Activated naive CD4-positive, alpha-beta T cell treated with anti-CD3 and anti-CD28 coated beads, Interleukin-2, amount 50 U/mL, for 24 hours (primary cell): ENCODE measurements at regions not wholly inside any gene's neighbourhood (a gene's known extent, or its start where the extent isn't known, plus 50 kb on each side); places are given as distances from the start of the nearest gene placed in this dataset.

Experiments used
- H3K27ac Mint-ChIP-seq: one replicate; pipeline ENCODE4 v1.8.0; 2021; ENCODE audit warnings: mild to moderate bottlenecking, mixed read lengths
- H3K27me3 Mint-ChIP-seq: one replicate; pipeline ENCODE4 v1.8.0; 2021; ENCODE audit warnings: mixed read lengths
- H3K36me3 Mint-ChIP-seq: one replicate; pipeline ENCODE4 v1.8.0; 2021; ENCODE audit warnings: mixed read lengths
- H3K4me1 Mint-ChIP-seq: one replicate; pipeline ENCODE4 v1.8.0; 2021; ENCODE audit warnings: mixed read lengths
- H3K4me3 Mint-ChIP-seq: one replicate; pipeline ENCODE4 v1.8.0; 2021; ENCODE audit warnings: mild to moderate bottlenecking, mixed read lengths
- H3K9me3 Mint-ChIP-seq: one replicate; pipeline ENCODE4 v1.8.0; 2021; ENCODE audit warnings: mixed read lengths

DNA sequence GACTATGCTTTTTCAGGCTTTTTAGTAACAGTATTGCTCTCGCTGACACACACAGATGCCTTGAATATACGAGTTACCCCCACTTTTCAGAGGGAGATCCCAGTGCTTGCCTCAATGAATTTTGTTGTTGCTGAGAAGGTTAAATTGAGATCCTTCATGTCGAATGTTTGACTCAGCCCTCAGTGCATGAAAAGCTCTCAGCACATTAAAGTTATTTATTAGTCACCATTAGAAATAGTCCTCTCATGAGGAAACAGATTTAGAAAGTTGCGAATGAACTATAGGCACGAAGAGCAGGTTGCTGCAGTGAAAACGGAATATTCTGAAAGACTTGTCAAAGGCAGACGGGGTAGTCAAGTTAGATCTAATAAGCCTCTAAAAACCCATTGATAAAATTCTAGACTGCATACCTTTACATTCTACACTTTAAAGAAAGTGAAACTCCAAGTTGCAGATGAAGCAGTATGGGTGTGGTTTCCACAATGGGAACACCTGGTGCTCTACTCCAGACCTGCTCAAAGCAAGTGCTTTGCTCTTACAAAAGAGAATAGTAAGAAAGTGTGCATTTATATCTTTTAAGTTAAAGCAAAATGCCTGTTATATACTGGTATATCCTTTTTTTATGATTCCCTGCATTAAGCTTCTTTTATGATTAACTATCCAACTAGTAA is 238.1 kb downstream of the MAF start:
- Mint-ChIP-seq H3K27me3 (peaks cover 5% of the 10 kb centered on the region), H3K4me3 (no peak overlapping the region)

DNA sequence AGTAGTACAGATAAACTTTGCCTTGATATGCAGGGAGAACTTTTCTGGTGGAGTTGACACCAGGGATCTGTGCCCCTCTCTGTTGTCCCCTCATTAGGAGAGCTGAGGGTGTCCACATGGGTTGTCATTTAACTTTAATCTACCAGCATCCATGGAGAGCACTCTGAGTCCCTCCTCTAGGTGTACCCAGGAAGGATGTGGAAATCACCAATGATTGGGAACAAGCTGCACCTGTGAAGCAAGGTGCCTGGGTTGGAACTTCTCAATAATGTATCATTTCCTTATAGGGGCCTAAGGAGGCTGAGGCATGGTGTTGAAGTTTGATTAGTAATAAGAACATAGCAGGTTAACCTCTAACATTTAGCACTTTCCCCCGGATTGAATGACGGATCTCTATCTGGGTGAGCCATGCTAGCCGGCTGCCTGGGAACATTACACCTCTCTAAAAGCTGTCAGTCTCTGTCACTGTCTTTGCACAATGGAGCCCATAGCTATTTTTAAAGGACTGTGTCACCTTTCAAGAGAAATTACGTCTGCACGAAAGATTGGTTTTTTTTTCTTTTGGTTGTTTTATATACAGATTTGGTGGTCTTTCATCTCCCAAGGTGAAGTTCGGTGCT is 239.3 kb downstream of the MAF start:
- Mint-ChIP-seq H3K27ac (no peak overlapping the region), H3K27me3 (peaks cover 5% of the 10 kb centered on the region), H3K9me3 (no peaks in the 10 kb centered on the region), H3K4me3 (no peak overlapping the region), H3K36me3 (peaks cover 2% of the 10 kb centered on the region), H3K4me1 (peaks cover 17% of the 10 kb centered on the region)

More for the DNA sequence above, 238.1 kb downstream of the MAF start:
- Mint-ChIP-seq H3K36me3 (peaks cover 2% of the 10 kb centered on the region), H3K27ac (no peak overlapping the region), H3K4me1 (peaks cover 17% of the 10 kb centered on the region), H3K9me3 (no peaks in the 10 kb centered on the region)

DNA sequence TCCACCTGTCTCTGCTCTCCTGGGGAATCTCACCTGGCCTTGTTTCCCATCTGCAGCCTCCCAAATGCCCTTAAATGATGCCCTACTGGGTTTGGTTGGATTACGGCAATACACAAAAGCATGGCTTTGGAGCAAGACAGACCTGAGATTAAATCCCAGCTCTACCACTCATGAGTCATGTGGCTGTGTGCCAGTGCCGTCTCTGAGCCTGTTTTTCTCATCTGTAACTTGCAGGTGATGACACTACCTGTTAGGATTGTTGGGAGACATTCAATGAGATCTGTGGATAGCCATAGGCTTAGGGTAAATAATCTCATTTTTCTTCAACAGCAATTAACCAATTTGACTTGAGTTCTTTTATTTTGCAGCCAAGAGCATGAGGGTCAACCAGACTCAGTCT is 240.3 kb downstream of the MAF start:
- Mint-ChIP-seq H3K27ac (no peak overlapping the region), H3K9me3 (no peaks in the 10 kb centered on the region), H3K4me3 (no peak overlapping the region), H3K36me3 (no peaks in the 10 kb centered on the region), H3K27me3 (peaks cover 3% of the 10 kb centered on the region), H3K4me1 (peaks cover 17% of the 10 kb centered on the region)

DNA sequence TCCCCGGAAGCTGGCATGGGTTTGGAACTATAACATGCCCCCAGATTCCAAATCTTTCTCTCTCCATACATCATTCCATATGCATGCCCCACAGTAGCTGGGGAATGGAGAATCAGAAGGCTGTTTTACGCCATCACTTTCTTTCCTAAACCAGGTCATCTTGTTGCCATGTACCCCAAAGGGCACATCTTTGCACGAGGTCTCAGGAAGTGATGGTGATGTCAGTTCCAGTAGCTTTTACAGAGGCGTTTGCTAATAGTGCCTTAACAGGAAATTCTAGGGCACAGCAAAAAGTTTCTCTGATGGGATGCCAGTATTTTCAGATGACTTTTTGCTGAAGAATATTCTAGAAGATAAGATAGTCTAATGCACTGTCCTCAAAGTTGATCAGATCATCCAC is 241.5 kb downstream of the MAF start:
- no peak overlapping the region for H3K27ac Mint-ChIP-seq

DNA sequence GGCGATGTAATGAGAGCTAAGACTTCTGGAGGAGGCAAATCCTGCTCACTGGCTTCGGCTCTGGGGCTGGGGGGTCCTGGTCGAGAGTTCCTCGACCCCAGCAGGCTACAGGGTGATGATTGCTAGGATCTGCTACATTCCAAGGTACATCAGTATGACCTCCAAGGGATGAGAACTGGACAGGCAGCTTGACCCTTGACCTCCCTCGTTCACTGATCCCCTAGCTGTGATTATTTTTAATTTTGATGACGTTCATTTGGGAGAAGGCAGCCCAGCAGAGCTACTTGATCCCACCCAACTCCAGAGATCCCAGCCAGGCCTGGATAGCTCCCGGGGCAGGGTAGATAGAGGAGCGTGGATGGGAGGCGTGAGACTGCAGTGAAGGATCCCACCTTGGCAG is 242.3 kb downstream of the MAF start:
- H3K27ac Mint-ChIP-seq, result no peak overlapping the region
- no peaks in the 10 kb centered on the region for H3K36me3 Mint-ChIP-seq
- peaks cover 12% of the 10 kb centered on the region for H3K4me1 Mint-ChIP-seq
- H3K9me3 Mint-ChIP-seq, result no peaks in the 10 kb centered on the region
- H3K4me3 Mint-ChIP-seq, result no peak overlapping the region
- H3K27me3 Mint-ChIP-seq, result no peaks in the 10 kb centered on the region

More for the DNA sequence above, 241.5 kb downstream of the MAF start:
- H3K4me1 Mint-ChIP-seq, result peaks cover 17% of the 10 kb centered on the region
- no peaks in the 10 kb centered on the region for H3K9me3 Mint-ChIP-seq
- H3K27me3 Mint-ChIP-seq, result peaks cover 3% of the 10 kb centered on the region
- H3K4me3 Mint-ChIP-seq, result no peak overlapping the region
- no peaks in the 10 kb centered on the region for H3K36me3 Mint-ChIP-seq

DNA sequence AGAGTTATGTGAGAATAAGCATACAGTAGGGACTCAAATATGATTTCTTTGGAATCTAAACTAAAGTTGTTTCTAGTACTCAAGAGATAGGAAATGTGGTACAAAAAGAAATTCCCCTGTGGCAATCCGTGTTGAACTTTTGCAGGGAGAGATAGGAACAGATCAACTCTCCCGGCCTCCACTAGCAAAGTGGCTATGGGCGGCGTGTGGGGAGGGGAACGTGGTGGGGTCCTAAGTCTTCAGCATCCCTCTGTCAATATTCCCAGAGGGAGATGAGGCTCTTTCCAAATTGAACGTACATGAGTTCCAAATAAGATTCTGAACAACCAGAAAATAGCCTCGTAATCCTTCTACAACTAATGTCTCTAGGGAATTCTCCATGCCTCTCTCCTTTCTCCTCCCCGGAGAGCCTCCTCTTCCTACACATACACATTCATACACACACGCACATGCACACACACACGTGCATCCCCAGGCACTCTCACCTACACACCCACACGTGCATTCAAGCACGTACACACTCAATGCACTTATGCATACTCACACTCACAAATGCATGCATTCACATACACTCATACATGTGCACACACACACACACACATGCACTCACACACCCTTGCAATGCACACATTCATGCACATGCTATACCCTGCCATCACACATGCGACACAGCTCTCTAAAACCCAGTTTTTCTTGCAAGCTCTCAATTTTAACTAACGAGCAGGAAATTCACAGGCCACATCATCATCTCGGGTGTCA is 244.8 kb downstream of the MAF start:
- Mint-ChIP-seq H3K4me1 (no peaks in the 10 kb centered on the region), H3K9me3 (no peaks in the 10 kb centered on the region), H3K4me3 (no peak overlapping the region), H3K27me3 (no peaks in the 10 kb centered on the region), H3K27ac (no peak overlapping the region), H3K36me3 (no peaks in the 10 kb centered on the region)

DNA sequence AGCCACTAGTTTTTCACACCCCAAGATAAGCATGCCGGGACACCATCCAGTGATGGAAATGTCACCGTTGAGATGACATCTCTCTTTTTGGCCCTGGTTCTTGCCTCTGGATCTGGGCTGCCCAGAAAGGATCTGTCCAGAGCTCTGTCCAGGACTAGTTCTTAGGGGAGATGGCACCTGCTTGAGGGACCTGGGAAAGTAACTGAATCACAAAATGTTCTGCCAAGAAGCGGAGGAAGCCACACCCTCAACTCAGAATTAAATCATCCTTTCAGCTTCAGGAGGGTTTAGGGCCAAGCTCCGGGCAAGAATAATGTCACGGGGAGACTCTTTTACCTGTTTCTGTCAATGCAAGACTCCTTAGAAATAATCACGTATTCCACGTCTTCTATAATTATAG is 248.6 kb downstream of the MAF start:
- Mint-ChIP-seq H3K27me3 (no peaks in the 10 kb centered on the region), H3K27ac (no peak overlapping the region), H3K36me3 (no peaks in the 10 kb centered on the region), H3K4me3 (no peak overlapping the region), H3K4me1 (no peaks in the 10 kb centered on the region), H3K9me3 (no peaks in the 10 kb centered on the region)

DNA sequence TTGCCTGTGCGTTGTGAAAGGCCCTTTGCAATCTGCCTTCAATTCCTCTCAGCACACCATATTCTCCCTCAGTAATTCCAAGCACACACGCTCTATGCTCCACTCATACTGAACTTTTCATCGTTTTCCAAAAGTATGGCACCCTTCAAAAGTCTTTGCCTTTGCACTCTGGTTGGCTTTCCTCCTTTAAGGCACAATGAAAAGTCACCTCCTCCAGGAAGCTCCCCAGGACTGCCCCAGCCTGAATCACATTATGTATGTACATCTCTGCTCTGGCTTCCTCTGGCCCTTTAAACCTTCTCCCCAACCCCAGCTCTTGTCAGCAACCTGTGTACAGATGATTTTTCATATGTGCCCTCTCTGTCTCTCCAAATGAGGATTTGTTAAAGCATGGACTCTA is 250.7 kb downstream of the MAF start:
- Mint-ChIP-seq H3K4me1 (no peaks in the 10 kb centered on the region), H3K27ac (no peak overlapping the region), H3K9me3 (no peaks in the 10 kb centered on the region), H3K4me3 (no peak overlapping the region), H3K27me3 (no peaks in the 10 kb centered on the region), H3K36me3 (no peaks in the 10 kb centered on the region)

DNA sequence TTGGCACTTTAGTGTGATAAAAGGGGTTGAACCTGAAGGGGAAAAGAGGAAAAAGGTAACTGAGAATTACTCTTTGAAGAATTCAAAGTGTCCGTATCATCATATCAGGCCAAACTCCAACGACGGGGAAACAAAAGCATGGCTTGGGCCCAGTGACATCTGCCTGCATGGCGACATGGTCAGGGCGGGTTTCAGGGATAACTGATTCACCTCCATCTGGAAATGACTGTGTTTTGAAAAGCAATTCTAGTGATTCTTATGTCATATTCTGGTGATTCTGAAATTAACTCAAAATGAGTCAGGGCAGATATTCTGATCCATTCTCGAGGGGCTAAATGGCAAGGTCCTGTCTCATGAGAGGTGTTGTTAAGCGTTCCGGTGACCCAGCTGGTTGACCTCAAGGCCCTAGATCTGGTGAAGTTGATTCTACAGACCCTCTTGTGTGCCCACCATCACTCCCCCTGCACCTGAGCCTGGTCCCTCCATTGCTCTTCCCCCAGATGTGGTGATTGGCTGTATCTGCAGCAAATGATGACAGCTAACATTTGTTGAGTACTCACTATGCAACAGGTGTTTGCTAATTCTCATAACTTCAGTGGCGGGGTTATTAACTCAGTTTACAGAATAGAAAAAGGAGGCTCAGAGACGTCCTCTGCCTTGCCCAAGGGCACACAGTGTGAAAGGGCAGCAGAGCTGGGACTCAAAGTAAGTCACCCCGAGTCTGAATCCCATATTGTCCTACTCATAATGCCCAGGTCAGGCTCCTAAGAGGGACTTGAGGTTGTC is 251.8 kb downstream of the MAF start:
- Mint-ChIP-seq H3K4me1 (no peaks in the 10 kb centered on the region), H3K9me3 (no peaks in the 10 kb centered on the region), H3K36me3 (no peaks in the 10 kb centered on the region), H3K27me3 (no peaks in the 10 kb centered on the region), H3K4me3 (no peak overlapping the region), H3K27ac (no peak overlapping the region)

DNA sequence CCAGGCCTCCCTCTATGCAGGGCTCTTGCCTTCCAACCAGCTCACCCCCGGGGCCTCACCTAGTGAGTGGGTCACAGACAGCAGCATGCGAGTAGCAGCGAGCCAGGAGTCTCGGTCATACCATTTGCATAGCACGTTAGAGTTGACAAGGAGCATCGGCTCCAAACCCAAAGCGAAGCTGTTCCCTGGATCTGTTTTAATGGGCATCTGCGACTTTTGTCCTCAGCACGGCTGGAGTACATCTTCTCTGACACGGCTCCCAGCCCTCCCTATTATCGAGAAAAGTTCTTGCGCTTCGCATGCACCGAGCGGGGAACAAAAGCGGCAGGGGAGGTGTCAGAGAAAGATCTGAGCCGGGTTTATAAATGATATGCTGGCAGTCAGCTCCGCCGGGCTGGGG is 253.3 kb downstream of the MAF start:
- no peaks in the 10 kb centered on the region for H3K4me1 Mint-ChIP-seq
- no peaks in the 10 kb centered on the region for H3K9me3 Mint-ChIP-seq
- H3K27me3 Mint-ChIP-seq, result no peaks in the 10 kb centered on the region
- no peaks in the 10 kb centered on the region for H3K36me3 Mint-ChIP-seq
- H3K27ac Mint-ChIP-seq, result no peak overlapping the region
- no peak overlapping the region for H3K4me3 Mint-ChIP-seq

DNA sequence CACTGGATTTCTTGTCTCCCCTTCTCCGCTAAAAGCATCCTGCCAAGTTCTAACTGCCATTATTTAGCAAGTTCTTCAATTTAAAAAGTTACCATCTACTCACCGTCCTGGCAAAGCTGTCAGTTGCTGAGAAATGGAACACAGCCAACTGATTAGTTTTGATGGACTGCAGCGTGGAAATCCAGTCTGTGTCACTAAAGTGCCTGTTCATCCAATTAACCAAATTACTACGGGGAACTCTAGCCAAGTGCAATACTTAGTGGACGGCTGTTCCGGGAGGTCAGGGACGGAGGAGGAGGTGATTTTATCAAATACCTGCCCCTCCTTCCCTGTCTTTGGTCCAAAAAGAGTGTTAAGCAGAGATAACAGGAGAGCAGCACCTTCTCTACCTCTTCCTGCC is 260.7 kb downstream of the MAF start:
- Mint-ChIP-seq H3K9me3 (no peaks in the 10 kb centered on the region), H3K4me1 (no peaks in the 10 kb centered on the region), H3K36me3 (no peaks in the 10 kb centered on the region), H3K4me3 (no peak overlapping the region), H3K27ac (no peak overlapping the region), H3K27me3 (no peaks in the 10 kb centered on the region)

DNA sequence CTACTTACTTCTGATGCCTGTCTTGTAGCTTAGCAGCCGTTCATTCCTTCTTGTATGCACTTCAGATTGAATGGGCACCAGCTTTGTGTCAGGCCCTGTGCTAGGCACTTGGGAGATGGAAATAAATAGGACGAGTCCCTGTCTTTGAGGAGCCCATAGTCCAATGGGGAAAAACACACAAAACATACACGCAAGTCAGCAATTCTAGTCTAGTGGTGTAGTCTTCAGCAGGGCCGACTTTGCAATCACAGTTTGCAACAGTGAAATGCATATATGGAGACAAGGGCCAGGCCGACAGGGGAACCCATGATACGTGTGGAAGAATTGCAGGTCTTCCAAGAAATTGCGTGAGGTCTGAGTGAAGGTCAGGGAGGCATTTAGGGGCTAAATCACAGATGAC is 262.6 kb downstream of the MAF start:
- Mint-ChIP-seq H3K4me3 (no peak overlapping the region), H3K4me1 (no peaks in the 10 kb centered on the region), H3K27ac (no peak overlapping the region), H3K9me3 (no peaks in the 10 kb centered on the region), H3K27me3 (no peaks in the 10 kb centered on the region), H3K36me3 (no peaks in the 10 kb centered on the region)

DNA sequence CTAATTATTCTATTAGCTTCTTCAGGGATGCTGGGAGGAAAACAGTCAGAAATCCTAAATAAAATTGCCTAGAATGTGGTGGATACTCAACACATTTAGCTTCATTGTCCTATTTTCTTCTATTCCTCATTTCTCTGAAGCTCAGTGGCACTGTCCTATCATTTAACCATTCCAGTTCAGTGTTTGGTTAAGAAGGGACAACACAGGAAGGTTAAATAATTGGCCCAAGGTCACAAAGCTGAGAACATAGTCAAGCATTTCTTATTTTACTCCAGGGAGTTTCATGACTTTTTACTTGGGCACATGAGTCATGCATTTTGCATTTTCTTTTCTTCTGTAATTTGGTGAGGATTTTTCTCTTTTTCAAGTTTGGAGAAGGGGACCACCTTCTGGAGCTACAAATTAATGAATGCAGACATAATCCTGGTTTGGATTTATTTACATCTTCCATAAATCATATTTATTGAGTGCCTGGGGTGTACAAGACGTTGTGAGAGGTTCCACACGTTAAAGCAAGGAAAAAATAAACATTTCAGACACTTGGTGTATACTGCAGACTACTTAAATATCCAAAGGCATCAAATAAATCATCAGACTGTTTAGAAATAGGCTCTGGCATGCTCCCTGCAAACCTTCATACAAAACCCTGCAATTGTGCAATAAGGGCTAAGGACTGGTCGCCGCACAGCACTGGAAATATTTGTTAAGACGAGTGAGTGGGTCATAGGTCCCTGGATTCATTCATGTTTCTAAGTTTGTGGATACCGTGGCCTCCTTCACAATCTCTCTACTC is 263.9 kb downstream of the MAF start:
- no peaks in the 10 kb centered on the region for H3K27me3 Mint-ChIP-seq
- no peaks in the 10 kb centered on the region for H3K36me3 Mint-ChIP-seq
- no peaks in the 10 kb centered on the region for H3K4me1 Mint-ChIP-seq
- no peak overlapping the region for H3K4me3 Mint-ChIP-seq
- no peak overlapping the region for H3K27ac Mint-ChIP-seq
- H3K9me3 Mint-ChIP-seq, result no peaks in the 10 kb centered on the region

DNA sequence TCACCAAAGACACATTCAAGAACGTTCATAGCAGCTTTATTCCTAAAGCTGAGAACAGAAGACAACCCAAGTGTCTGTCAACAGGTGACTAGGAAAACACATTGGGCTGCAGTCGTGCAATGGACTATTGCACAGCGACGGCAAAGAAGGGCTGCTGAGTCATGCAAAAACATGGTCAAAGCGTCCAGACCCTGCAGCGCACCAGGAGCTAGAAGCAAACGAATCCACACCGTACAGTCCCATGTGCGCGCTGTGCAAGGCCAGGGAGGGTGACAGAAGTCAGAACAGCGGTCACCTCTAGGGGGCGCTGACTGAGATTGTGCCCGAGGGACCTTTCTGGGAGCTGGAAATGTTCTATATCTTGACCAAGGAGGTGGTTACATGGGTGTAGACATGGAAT is 266.4 kb downstream of the MAF start:
- no peak overlapping the region for H3K4me3 Mint-ChIP-seq
- H3K36me3 Mint-ChIP-seq, result no peaks in the 10 kb centered on the region
- H3K4me1 Mint-ChIP-seq, result no peaks in the 10 kb centered on the region
- H3K9me3 Mint-ChIP-seq, result no peaks in the 10 kb centered on the region
- H3K27ac Mint-ChIP-seq, result no peak overlapping the region
- no peaks in the 10 kb centered on the region for H3K27me3 Mint-ChIP-seq

DNA sequence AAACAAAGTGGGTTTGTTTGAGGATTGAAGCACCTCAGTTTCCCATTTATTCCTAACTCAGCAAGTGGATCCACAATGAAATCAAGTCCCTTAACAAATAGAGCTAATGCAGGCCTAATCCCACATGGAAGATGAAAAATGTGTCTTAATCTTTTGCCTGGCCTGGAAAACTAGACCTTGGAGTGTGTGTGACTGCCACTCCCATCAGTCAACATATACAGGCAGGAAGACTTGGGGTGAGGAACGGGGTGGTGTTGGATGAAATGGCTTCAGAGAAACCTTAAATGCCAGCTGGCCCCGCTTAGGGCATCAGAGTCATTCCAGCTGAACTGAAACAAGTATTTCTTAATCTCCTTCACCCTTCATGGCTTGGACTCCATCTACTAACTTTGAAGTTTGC is 269.5 kb downstream of the MAF start:
- H3K27ac Mint-ChIP-seq, result no peak overlapping the region
- peaks cover 1% of the 10 kb centered on the region for H3K27me3 Mint-ChIP-seq
- no peaks in the 10 kb centered on the region for H3K9me3 Mint-ChIP-seq
- no peaks in the 10 kb centered on the region for H3K36me3 Mint-ChIP-seq
- H3K4me3 Mint-ChIP-seq, result no peak overlapping the region
- no peaks in the 10 kb centered on the region for H3K4me1 Mint-ChIP-seq
